HG03045 (cell line): ENCODE measurements at regions not wholly inside any gene's neighbourhood (a gene's known extent, or its start where the extent isn't known, plus 50 kb on each side); places are given as distances from the start of the nearest gene placed in this dataset.

ENCODE experiments used
- ATAC-seq: cut with Tn5 transposase; IDR thresholded peaks from one replicate; pipeline ENCODE4 v1.9.1; 2021; ENCODE audit warnings: mild to moderate bottlenecking, moderate library complexity; ENCODE audit not compliant: unreplicated experiment

DNA sequence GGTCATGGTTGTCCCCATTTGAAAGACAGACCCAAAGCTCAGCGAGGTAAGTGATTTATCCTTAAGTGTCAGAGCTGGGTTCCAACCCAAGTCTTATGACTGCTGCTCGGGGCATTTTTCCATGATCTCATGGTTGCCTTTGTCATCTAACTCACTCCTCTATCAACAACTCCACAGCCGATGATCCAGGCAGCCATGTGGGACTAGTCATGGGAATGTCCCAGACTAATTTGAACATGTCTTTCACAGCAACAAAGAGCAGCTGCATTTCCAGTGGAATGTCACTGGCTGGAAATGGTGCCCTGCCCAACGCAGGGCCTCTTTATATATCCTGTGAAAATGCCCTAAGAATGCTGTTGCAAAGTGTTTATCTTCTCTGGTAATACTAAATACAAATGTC, 284.8 kb upstream of the PPARGC1A start:
- ATAC-seq: no peak

DNA sequence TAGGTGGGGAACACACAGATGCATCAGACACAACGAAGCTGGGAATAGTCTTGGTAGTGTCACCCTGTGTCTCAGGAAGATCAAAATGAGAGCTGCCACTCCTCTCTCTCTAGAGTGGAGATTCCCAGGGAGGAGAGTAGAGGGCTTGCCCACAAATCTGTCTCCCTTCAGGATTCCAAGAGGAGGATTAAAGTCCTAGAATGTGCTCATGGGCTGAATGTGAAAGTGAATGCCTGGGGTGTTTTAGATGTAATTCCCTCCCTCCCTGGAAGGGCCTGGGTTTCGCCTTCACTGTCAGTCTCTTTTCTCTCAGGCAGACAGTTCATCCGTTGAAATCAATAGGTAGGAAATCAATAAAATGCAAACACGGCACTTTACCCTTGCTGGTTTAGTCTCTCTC, 282.6 kb upstream of the PPARGC1A start:
- ATAC-seq: no peak

DNA sequence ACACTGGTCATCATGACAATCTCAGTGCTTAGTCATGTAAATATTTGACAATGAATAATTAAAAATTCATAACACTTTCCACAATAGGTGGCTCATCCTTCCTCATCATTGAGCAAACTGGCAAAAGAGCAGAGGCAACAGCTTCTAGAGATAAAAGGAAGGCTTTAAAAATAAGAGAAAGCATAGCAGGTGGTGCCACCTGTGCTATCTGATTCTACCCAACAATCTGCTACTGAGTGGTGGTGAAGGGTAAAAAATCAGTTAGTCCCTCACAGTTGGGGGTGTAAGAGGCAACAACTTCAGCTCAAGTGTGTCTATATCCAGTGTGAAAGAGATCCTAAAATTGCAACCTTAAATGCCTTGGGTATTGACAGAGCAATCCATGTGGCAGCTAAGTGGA, 280.1 kb upstream of the PPARGC1A start:
- ATAC-seq: no peak

DNA sequence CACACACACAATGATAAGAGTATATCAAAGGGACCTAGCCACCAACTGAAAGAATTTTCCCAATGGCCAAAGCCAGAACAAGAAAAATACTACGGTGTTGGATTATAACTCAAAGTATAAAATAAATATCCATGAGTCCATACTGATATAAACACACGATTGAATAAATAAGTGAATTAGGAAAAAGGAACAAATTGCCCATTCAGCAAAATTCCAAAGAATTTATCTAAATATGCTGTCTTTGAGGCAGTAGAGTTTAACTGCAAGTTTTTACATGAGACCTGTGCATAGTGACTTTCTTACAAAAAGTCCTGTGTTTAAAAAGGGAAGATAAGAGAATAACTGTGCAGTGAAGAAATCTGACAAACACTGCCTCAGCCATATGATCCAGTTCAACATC, 278.8 kb upstream of the PPARGC1A start:
- ATAC-seq: no peak

DNA sequence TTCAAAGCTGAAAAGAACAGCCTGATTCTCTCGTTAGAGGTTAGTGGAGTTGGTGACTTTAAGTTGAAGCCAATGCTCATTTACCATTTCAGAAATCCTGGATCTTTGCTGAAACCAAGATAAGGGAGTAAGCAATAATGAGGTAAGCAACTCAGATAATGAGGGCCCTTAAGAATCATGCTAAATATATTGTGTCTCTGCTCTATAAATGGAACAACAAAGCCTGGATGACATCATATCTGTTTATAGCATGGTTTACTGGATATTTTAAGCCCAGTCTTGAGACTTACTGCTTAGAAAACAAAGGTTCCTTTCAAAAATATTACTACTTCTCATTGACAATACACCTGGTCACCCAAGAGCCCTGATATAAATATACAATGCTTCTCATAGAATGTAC, 276.7 kb upstream of the PPARGC1A start:
- no peak for ATAC-seq

DNA sequence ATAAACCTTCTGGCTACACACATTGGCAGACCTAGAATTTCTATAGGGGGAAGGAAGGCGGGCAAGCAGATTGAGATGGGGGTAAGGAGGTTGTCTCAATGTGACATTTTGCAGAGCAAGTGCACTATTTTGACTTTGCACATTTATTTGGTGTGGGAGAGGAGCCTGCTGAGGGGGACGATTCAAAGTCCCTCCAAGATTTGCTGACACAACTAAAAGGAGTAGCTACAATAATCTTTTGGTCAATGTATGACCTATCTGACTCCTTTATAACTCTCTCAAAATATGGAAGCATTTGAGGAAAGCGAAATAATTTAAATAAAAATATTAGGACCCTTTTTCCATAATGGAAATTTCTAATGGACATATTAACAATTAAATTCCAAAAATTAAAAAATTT, 274.9 kb upstream of the PPARGC1A start:
- no peak for ATAC-seq

DNA sequence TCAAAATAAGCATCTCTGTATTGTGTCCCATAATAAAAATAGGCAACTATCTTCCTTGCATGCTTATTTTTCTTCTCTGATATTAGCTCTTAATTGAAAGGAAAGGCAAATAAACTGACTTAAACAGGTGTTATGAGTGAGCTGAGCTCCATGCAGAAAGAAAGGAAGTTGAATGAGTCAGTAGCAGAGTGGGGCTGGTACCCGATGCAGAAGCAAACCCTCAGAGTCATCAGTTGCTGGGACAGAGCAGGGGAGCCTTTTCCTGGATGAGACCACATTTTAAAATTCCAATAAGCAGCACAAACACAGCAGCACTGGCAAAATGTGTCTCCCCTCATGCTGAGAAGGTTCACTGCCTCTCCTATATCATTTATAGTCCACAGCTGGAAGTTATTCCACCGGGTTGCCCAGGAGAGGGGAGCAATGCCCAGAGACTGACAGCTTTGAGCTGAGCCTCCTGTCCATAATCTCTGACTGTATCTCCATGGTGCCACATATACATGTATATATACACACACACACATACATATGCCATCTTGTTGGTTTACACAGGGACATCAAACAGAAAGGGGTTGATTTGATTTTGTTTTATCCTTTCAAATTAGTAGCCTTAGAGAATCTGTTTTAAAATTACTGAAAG, 274.3 kb upstream of the PPARGC1A start:
- no peak for ATAC-seq

DNA sequence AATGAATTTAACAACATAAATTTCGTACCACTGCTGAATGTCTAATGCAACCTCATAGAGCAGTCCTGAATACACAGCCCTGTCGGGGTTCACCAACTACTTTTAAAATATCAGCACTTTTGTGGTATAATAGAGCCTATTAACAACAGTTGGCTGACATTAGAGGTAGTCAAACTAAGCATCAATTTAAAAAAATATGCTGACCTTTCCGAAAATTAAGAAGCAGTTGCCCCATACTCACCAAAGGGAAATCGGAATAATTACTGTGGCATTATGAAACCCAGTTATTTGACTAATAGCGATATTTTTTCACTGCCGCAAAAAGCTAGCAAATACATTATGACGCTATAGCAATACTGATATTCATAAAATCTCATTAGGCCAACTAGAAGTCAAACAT, 273.5 kb upstream of the PPARGC1A start:
- no peak for ATAC-seq

DNA sequence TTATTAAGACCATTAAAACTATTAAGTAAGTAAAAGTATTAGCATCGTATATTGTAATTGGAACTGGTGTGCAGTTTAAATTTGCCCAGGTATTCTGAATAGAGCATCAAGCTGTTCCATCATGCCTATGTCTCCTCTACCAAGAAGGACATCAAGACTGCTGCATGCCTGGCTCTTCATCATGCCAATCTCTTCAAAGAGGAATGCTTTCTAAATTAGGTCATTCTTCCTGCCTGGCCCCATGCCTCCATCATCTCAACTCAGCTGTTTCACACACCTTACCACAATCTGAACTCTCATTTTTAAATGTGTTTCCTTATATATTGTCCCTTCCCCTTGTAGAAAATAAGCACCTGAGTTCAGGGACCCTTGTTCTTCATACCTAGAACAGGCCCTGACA, 270.5 kb upstream of the PPARGC1A start:
- no peak for ATAC-seq

DNA sequence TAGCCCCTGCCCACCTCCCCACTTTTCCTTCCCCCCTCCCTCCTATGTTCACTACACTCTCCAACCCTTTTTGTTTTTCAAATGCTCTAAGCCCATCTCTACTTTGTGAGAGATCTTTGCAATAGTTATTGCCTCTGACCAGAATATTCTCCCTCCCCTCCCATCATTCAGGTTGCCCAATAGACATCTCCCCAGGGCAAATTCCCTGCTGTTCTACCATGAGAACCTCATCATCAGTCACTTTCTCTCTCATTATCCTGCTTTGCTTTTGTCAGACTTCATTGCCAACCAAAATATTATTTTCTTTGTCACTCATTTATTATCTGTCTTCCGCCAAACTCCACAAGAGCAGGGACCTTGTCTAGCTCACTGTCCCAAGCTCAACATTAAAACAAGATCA, 268.2 kb upstream of the PPARGC1A start:
- ATAC-seq: no peak

DNA sequence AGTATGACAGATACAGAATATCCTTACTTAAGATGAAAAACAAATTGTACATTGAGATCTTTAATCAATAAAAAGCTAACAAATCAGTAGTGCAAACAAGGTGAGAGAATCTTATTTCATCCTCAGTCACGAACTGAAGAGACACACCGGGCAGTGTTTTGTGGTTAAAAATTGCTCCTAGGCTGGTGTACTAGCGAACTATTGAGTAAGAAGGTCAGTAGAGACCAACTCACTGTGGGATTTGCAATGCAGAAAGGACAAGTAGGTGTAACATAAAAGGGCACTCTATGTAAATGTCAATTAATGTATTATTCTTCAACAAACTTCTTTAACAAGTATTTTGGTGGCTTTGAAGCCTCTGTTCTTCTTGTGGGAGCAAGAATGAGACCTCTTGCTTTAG, 260.2 kb upstream of the PPARGC1A start:
- ATAC-seq: no peak

DNA sequence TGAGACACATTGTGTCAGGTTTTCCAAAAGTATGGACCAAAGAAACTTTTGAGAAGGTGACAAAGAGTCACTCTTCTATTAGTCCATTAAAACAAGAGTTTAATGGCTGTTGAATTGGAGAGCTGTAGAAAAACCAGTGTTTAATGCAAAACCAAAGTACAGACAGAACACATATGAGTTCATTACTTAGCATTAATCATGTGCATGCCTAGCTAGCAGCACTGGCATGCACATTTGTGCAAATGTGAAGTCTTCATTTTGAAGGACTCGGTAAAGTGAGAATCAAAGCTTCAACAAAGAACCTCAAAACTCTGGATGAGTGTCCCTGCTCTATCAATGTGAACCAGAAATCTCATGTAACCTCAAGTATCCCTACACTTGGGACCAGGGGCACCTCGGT, 256.3 kb upstream of the PPARGC1A start:
- ATAC-seq: no peak

DNA sequence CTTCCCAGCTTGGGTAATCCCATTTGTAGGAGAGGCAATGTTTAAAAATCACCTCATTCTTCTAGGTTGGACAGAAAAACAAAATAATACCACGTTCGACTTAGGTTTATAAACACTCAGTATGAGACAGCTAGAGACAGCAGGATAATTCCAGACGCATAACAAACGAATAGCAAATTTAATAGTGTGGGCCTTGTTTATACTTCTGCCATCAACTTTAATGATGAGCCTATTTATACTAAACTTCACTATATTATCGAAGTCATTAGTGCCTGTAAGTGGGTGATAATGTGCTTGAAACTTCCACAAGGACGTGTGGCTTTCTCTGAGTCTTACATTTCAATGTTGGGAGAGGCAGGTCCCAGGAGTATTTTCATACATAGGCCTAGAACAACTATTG, 255.7 kb upstream of the PPARGC1A start:
- ATAC-seq: no peak

DNA sequence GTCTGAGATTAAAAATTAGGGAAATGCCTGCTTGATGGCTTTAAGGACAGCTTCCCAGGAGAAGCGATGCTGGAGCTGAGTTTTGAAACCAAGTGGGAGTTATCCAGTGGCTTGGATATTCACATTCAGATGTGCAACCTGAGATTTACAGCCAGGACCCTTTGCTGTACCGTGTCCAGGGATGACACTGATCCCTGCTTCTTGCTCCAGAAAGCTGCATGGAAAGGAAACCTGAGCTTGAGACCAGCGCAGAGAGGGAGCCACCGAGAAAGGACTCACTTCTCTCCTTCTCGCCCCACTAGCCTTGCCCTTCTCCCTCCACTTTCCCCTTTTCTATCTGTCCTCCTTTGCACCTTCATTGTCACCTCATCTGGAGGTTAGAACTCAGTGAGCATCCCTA, 254.5 kb upstream of the PPARGC1A start:
- ATAC-seq: no peak

DNA sequence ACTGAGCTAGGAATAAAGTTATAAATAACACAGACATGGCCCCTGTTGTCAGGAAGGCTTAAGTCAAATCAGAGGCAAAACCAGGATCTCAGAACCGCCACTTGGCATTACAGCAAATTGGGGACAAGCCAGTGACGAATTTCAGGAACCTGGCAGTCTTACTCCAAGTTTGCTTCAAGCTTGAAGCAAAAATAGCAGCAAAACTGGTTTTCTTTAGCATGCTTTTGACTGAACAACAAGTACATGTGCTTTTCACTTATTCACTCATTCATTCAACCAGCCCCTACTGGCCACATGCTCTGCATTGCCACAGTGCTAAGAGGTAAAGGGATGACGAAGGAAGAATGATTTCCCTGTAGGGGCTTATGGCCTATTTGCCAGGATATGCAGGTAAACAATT, 253.9 kb upstream of the PPARGC1A start:
- no peak for ATAC-seq

DNA sequence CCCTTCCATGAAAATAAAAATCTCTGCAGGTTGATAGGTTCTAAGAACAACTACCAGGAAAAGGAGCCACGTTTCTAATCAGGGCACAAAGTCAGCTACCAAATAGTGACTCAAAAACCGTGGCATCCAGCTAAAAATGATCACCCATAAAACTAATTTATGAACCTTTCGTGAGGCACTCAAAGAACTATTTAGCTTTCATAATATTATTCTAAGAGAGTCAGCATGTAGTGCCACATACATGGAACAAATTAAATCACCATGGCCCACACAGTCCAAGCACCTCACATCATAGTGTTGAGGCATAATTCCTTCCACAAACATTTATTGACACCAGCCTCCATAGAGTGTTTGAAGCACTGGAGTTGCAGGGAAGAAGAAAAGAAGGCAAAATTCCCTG, 252.0 kb upstream of the PPARGC1A start:
- ATAC-seq: no peak

DNA sequence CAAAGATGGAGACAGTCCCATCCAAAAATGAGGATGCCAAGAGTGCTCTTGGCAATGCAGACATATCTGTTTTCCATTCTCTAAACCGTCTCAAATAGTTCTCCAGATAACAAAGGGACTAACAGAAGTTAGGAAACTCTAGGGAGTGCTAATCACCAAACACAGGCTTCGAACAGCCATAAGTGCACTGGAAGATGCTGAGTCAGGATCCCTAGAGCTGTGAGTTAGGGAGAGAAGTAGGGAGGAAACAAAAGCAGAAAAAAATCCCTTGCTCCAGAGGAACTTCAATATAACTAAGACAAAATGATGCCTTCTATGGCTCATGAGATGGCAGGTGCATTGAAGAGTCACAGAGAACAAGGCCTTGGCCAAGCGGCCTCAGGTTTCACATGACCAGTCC, 251.0 kb upstream of the PPARGC1A start:
- no peak for ATAC-seq

DNA sequence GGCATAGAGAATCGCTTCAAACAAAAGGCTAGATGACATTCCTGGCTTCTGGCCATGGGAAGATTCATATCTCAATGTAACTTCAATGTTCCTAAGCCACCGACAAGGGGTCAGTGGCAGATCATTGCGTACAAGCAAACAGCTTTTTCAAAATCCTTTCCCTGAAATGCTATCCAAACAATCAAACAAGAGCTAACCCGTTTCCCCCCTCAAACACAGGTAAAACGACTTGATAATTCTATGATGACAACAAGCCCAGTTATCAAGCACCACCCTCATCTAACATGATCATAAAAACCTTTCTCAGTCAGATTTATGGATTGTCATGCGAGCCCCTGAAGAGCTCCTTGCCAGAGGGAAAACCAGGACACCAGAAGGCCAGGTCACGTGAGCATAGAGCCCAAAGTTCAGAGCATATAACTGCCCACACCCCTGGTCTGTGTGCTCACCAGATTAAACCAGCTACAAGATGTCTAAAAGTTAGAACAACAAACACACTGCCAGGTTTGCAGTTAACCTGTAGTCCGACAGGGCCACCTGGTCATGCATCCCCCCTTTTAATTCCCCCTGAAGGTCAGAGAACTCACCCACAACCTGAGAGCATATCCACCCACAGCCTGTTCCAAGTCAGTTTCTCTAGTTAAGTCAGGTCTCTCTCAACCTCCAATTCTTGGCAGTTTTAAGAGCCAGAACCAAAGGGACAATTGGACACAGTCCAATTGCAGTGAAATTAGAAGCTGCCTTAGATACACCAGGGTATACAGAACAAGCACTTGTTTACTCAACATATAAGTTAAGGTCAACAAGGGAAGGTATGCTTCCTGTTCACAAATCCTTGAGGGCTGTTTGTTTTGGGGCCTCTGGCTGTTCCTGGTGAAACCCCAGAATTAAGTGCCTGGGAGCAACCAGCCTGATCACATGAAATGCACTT, 248.1 kb upstream of the PPARGC1A start:
- ATAC-seq: no peak

DNA sequence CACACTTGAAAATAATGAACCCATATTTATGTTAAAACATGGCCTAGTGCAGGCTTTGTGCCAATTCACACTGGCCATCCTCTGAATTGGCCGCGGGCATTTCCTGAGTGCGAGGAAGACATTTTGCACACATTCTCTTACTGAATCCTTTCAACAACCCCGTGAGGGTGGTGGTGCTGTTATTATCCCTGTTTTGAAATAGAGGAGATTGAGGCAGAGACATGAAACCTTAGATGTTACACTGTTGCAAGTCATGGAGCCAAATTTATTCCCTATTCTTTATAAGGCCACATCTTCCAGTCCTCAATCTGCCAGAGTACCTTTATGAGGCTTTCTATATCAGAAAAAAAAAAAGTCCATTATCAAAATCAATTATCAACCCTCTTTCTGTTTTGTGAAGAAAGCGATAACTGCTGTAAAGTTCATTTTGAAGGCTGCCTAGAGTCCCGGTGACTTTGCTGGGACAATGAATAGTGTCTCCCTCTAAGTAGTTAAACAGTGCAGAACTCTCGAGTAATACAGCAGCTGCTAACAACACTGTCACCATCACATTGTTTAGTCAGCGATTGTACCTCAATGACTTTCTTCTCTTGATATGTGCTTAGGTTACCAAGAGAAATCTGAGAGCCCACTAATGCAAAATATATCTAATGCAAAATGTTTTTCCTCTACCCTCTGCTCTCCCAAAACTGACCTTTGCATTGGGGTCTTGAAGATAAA, 242.3 kb upstream of the PPARGC1A start:
- no peak for ATAC-seq

DNA sequence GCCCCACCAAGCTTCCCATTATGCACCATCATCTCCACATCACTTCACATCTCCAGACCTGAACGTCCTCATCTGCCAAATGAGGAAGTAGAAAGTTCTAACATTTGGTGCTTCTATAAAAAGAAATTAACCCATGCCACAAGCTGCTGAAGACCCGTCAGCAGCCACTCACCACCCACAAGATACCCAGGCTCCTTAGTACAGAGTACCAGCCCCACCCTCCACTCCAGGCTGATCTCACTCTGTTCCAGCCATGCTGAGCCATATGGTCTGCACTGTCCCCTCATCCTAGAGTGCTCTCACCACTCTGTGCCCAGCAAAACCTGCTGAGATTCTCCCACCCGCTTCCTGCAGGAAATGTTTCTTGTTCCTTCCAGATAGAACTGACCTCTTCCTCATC, 240.8 kb upstream of the PPARGC1A start:
- ATAC-seq: no peak

DNA sequence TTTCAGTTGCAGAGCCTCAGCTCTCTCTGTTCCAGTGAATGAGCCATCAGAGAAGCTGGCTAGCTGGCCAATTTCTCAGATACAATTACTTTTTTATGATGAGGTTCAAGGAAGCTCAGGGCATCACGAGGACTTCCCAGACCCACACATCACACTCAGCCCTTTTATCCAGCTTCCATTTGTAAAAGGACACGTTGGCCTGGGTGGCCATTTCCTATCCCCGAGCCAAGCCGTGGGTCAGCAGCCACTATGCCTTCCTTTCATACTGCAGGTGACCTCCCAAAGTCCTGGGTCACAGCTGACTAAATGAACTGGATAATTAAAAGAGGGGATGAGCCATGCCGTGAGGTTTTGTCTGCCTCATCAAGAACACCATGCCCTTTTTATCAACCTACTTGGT, 236.9 kb upstream of the PPARGC1A start:
- ATAC-seq: no peak
